ENCODE measurements at regions not wholly inside any gene's neighbourhood (a gene's known extent, or its start where the extent isn't known, plus 50 kb on each side); places are given as distances from the start of the nearest gene placed in this dataset.

DNA sequence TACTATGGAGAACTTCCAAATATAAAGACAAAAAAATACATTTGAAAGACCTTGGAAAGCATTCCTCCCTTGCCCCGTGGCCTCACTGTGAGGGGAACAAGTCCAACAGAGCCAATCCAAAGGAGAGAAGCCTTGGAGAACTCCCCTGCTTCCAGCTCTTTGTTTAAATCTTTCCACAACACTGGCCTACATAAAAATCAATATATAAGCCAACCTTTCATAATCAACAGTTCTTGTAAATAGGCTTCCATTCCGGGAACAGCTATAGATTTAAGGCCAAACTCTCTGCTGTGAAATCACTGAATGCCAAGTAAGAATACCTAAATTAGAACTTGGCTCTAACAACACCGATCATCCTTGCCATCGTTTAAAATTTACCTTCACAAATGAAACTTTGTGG is 242.1 kb downstream of the HACE1 start:
- TF ChIP-seq, protein P1, sequence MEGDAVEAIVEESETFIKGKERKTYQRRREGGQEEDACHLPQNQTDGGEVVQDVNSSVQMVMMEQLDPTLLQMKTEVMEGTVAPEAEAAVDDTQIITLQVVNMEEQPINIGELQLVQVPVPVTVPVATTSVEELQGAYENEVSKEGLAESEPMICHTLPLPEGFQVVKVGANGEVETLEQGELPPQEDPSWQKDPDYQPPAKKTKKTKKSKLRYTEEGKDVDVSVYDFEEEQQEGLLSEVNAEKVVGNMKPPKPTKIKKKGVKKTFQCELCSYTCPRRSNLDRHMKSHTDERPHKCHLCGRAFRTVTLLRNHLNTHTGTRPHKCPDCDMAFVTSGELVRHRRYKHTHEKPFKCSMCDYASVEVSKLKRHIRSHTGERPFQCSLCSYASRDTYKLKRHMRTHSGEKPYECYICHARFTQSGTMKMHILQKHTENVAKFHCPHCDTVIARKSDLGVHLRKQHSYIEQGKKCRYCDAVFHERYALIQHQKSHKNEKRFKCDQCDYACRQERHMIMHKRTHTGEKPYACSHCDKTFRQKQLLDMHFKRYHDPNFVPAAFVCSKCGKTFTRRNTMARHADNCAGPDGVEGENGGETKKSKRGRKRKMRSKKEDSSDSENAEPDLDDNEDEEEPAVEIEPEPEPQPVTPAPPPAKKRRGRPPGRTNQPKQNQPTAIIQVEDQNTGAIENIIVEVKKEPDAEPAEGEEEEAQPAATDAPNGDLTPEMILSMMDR (IDR thresholded peaks at IDR 0.05): no peak
- ATAC-seq: no peak
- intact Hi-C loops (cut with DNase I): no loop called here
- Histone ChIP-seq H3K36me3 (no peaks in the 10 kb centered on the region), H3K4me3 (no peak overlapping the region), H3K9me3 (no peaks in the 10 kb centered on the region), H3K27me3 (no peaks in the 10 kb centered on the region), H3K27ac (no peak overlapping the region), H3K4me1 (no peaks in the 10 kb centered on the region)
- peak in 1 of 4 donors; percentile 11 for DNase-seq

DNA sequence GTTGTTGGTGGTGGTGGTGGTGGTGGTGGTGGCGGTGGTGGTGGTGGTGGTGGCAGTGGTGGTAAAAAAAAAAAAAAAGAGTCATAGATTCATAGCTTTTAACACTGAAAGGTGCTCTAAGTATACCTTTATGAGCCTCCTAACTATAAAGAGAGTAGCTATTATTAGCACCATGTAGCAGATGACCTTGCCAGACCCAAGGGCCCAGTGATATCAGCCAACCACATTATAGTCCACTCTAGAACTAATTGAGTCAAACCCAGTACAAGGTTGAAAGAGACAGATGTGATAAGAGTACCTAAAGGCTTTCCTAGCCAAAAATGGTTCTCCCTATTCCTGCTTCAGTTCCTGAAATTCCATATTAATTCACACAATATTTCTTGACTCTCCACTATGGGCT is 245.3 kb downstream of the HACE1 start:
- DNase-seq: no peak
- Histone ChIP-seq H3K36me3 (no peaks in the 10 kb centered on the region), H3K4me3 (no peak overlapping the region), H3K4me1 (no peaks in the 10 kb centered on the region), H3K9me3 (peaks cover 0 to 2% of the 10 kb centered on the region in 2 donors), H3K27me3 (no peaks in the 10 kb centered on the region), H3K27ac (no peak overlapping the region)
- intact Hi-C loops (cut with DNase I): no loop called here
- TF ChIP-seq, protein P1 (IDR thresholded peaks at IDR 0.05): no peak
- ATAC-seq: no peak

DNA sequence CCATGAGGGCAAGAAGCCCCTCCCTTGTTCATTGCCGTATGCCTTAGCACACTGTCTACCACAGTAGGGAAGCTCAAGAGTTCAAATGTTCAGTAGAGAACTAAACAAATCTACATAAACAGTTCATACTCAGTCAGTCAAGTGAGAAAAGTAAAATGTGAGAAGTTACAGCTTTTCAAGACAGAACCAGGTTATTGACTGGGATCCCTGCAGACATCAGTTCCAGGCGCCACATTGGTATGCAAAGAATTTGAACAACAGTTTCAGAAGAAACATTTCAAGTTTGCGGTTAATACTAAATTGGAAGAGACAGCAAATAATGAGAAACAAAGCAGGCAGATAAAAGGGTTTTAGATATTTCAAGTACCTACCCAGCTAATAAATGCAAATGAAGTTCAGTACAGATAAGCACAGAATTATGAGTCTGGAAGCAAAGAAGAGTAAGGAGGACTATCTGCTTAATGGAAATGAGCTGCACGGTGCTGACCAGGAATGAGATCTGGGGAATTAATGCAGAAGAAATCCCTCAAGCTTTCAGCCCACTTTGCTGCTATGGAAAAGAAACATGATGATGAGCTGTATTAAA is 246.2 kb downstream of the HACE1 start:
- Histone ChIP-seq H3K9me3 (peaks cover 0 to 2% of the 10 kb centered on the region in 2 donors), H3K4me1 (no peaks in the 10 kb centered on the region), H3K27me3 (no peaks in the 10 kb centered on the region), H3K27ac (no peak overlapping the region), H3K4me3 (no peak overlapping the region), H3K36me3 (no peaks in the 10 kb centered on the region)
- DNase-seq: peak in 1 of 4 donors; percentile 19
- peak; percentile 62 for ATAC-seq
- intact Hi-C loops (cut with DNase I): no loop called here
- TF ChIP-seq, protein P1 (IDR thresholded peaks at IDR 0.05): no peak

DNA sequence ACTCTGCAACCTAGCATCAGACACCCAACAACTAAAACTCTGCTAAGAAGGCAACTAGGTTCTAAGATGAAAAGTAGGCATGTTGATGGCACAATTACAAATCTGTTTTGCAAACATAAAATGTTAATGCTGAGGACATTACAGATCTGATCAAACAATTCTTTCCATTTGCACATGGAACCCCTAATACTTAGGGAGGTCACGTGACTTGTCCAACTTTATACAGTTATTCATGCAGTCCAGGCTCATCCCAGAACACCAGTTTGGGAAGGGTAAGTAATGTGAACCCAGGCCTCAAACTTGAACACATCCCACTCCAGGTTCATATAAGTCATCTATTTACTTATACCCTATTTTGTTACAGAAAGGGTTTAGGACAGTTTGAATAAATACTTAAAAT is 247.2 kb downstream of the HACE1 start:
- Histone ChIP-seq H3K4me1 (no peaks in the 10 kb centered on the region), H3K4me3 (no peak overlapping the region), H3K27me3 (no peaks in the 10 kb centered on the region), H3K36me3 (no peaks in the 10 kb centered on the region), H3K9me3 (peaks cover 0 to 2% of the 10 kb centered on the region in 2 donors), H3K27ac (no peak overlapping the region)
- TF ChIP-seq, protein P1 (IDR thresholded peaks at IDR 0.05): no peak
- intact Hi-C loops (cut with DNase I): no loop called here
- no peak for ATAC-seq
- no peak for DNase-seq

DNA sequence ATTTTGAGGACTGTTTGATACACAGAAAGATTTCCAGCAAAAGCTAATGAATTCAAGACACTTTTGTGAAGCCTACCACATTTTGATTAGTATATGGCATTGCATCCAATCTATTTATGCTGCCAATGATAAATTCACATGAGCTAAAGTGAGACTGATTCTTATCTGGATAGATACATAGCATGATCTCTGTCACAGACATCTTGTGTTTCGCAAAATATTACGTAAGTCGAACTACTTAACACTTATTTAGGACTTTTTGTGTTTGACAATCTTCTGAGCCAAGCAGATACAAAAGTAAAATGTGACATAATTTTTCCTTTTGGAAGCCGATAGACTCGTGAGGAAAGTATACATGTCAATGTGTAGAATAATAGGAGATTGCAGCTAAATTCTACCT is 251.6 kb downstream of the HACE1 start:
- intact Hi-C loops (cut with DNase I): no loop called here
- ATAC-seq (no peak), DNase-seq (peak in 1 of 4 donors; percentile 45)
- no peaks in the 10 kb centered on the region for H3K4me1 ChIP-seq
- no peaks in the 10 kb centered on the region for H3K27me3 ChIP-seq
- TF ChIP-seq, protein P1 (IDR thresholded peaks at IDR 0.05): no peak
- H3K9me3 ChIP-seq: peaks cover 0 to 2% of the 10 kb centered on the region in 2 donors
- no peak overlapping the region for H3K4me3 ChIP-seq
- no peaks in the 10 kb centered on the region for H3K36me3 ChIP-seq
- H3K27ac ChIP-seq: no peak overlapping the region

Data from left lung (tissue), 4 donors.